Spinal cord (tissue), 9 donors: ENCODE measurements at regions not wholly inside any gene's neighbourhood (a gene's known extent, or its start where the extent isn't known, plus 50 kb on each side); places are given as distances from the start of the nearest gene placed in this dataset.
"Not testable (repeated sequence)": the region's sequence is repeated elsewhere in the genome, so short reads cannot be mapped to it uniquely, and the experiment has no call there.

ENCODE experiments used
- DNase-seq, 6 donors: peaks; one replicate each; pipeline versions ENCODE4 v3.0.0 to v3.0.0-alpha.2; 2013 to 2015; ENCODE audit warnings: low spot score in 6 of 6, low read depth in 4 of 6
- H3K27ac ChIP-seq: one replicate; pipeline ENCODE4 v1.5.1; 2013; ENCODE audit warnings: low read depth, low read length, control low read depth
- H3K27me3 ChIP-seq: one replicate; pipeline ENCODE4 v1.6.1; 2013; ENCODE audit warnings: low read length; ENCODE audit not compliant: control insufficient read depth, insufficient read depth
- H3K36me3 ChIP-seq: one replicate; pipeline ENCODE4 v1.6.1; 2013; ENCODE audit warnings: low read length; ENCODE audit not compliant: control insufficient read depth, insufficient read depth
- H3K4me1 ChIP-seq: one replicate; pipeline ENCODE4 v1.6.1; 2013; ENCODE audit warnings: low read length; ENCODE audit not compliant: control insufficient read depth, insufficient read depth
- H3K4me3 ChIP-seq: one replicate; pipeline ENCODE4 v1.5.1; 2013; ENCODE audit warnings: low read depth, low read length, control low read depth
- H3K9me3 ChIP-seq: one replicate; pipeline ENCODE4 v1.6.1; 2013; ENCODE audit warnings: low read length; ENCODE audit not compliant: control insufficient read depth, insufficient read depth
- WGBS: methylation state at CpG from one replicate; pipeline ENCODE4 v1.1.5; 2013; ENCODE audit warnings: missing lambda C conversion rate; ENCODE audit not compliant: insufficient coverage; 5-methylcytosine and 5-hydroxymethylcytosine counted together
- donor health status: healthy.

DNA sequence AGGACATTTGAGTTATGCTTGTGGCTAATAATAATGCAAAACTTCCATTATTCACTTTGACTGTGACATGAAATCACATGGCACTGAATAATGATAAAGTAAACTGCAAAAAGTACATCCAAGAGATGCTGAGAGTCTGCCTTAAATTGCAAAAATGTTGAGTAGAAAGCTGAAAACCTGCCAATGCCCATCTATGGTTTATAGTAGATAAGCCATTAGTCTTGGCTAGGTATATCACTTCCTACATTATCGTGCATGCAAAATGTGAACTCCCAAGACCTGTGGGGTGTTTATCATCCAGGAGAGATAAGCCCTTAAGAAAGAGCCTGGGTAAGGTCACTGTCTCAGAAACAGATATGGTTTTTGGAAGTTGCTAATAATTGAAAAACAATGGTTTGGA, 208.7 kb upstream of the DPYD start:
- no peaks in the 10 kb centered on the region for H3K4me1 ChIP-seq
- H3K9me3 ChIP-seq, result no peaks in the 10 kb centered on the region
- no CpG with 5 or more reads among the region's 1 CpG for WGBS
- H3K4me3 ChIP-seq, result no peak overlapping the region
- no peak overlapping the region for H3K27ac ChIP-seq
- DNase-seq, result no peak
- H3K27me3 ChIP-seq, result no peaks in the 10 kb centered on the region
- no peaks in the 10 kb centered on the region for H3K36me3 ChIP-seq

DNA sequence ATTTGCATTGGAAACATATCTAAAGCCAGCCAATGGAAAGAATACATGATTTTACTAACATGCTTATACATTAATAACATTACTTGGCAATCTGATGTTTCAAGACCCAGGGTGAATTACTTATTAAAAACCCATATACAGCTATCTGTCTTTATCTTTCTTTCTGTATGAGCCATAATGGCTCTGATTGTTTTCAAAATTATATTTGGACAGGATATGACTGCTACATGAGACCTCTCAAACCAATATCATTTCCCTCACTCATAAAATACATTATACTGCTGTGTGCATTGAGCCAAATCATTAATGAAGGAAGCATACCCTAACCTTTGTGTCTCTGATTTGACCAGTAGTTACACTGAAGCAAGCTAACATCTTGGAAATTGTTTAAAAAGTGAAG, 205.9 kb upstream of the DPYD start:
- H3K36me3 ChIP-seq, result no peaks in the 10 kb centered on the region
- H3K9me3 ChIP-seq, result no peaks in the 10 kb centered on the region
- H3K27me3 ChIP-seq, result no peaks in the 10 kb centered on the region
- H3K4me3 ChIP-seq, result no peak overlapping the region
- no peak for DNase-seq
- H3K4me1 ChIP-seq, result no peaks in the 10 kb centered on the region
- no peak overlapping the region for H3K27ac ChIP-seq

- no peaks in the 10 kb centered on the region for H3K36me3 ChIP-seq
- WGBS, result 0% methylated on average over 1 of the region's 1 CpG
- no peak overlapping the region for H3K27ac ChIP-seq
- DNase-seq, result no peak
- no peaks in the 10 kb centered on the region for H3K9me3 ChIP-seq
- no peaks in the 10 kb centered on the region for H3K27me3 ChIP-seq
- H3K4me1 ChIP-seq, result no peaks in the 10 kb centered on the region
- no peak overlapping the region for H3K4me3 ChIP-seq
Measured at GRCh38 chr1:98121646-98122045, 200.8 kb upstream of the DPYD start.

DNA sequence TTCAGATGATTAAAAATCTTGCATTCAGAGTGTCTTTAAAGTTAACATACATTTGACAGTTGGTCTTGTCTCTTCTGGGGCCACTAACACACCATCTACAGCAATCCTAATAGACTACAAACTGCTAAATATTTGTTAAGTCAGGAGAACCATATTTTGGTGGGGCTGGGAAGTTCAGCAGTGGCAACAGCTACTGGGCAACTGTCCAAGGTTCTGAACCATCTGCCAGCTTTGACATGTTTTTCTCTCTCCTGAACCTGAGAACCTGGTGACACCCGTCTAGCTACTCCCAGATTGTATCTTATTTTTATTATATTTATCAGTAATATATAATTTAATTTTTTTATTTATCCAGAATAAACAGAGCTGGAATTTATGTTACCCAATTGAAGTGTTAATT, 199.0 kb upstream of the DPYD start:
- no peak overlapping the region for H3K27ac ChIP-seq
- H3K4me1 ChIP-seq, result no peaks in the 10 kb centered on the region
- no CpG with 5 or more reads among the region's 1 CpG for WGBS
- DNase-seq, result peak in 1 of 6 donors; percentile 58
- H3K4me3 ChIP-seq, result no peak overlapping the region
- H3K9me3 ChIP-seq, result no peaks in the 10 kb centered on the region
- H3K36me3 ChIP-seq, result no peaks in the 10 kb centered on the region
- H3K27me3 ChIP-seq, result no peaks in the 10 kb centered on the region

DNA sequence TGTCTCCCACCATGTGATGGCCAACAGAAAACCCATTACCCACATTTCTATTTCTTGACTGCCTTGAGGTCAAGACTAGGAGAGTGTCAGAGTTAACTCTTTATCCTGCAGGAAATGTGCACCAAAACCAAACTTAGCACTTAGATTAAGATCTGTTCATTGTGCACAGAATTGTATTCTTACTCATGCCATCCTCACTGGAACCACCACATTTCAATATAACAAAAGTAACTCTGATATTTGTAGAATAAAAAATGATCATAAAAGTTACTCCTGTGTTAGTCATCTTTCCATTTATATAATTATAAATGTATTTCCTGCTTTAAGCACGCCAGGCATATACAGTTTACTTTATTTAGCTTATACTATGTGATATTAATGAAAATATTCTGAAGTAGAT, 193.0 kb upstream of the DPYD start:
- Histone ChIP-seq H3K4me1 (no peaks in the 10 kb centered on the region), H3K9me3 (no peaks in the 10 kb centered on the region), H3K36me3 (no peaks in the 10 kb centered on the region), H3K4me3 (no peak overlapping the region), H3K27me3 (no peaks in the 10 kb centered on the region), H3K27ac (no peak overlapping the region)
- no CpG with 5 or more reads among the region's 1 CpG for WGBS
- no peak for DNase-seq

DNA sequence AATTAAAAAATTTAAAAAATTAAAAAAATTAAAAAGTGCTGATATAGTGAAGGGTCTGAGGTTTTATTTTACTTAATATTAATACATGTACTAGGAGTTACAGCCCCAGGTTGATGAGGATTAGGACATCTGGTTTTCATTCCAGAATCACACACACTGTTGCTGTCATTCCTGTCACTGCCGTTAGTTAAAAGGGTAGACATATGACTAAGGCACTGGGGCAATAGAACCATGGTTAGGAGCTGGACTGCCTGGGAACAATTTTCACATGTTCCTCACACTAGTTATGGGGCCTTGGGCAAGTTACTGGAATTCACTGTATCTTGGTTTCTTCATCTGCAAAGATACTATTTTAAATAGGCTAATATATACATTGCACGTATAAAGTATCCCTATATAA, 191.8 kb upstream of the DPYD start:
- DNase-seq, result no peak
- Histone ChIP-seq H3K9me3 (no peaks in the 10 kb centered on the region), H3K36me3 (no peaks in the 10 kb centered on the region), H3K4me3 (no peak overlapping the region), H3K27ac (no peak overlapping the region), H3K27me3 (no peaks in the 10 kb centered on the region), H3K4me1 (no peaks in the 10 kb centered on the region)
- no CpG with 5 or more reads among the region's 2 CpGs for WGBS

DNA sequence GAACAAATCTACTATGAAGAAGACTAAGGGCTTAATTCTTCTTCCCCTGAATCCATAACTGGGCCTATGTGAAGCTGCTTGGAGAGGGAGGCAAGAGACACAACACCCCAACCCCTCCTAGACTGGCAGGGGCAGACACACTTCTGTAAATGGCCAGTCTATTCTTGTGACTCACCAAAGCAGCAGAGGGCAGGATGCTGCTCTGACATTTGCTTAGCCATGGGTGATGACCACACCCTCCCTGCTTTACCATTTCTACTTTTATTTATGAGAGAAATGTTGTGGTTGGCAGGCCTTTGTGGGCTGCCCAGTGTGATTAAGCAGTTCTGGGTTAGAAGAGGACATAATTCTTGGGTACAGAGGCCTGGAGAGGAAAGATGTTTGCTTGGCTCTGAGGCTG, 189.8 kb upstream of the DPYD start:
- H3K4me1 ChIP-seq, result no peaks in the 10 kb centered on the region

GRCh38 chr1:98108378-98108777, 187.5 kb upstream of the DPYD start:
- H3K36me3 ChIP-seq, H3K27me3 ChIP-seq, DNase-seq, H3K27ac ChIP-seq, H3K4me3 ChIP-seq, H3K9me3 ChIP-seq, H3K4me1 ChIP-seq: not testable (repeated sequence)
- WGBS, result 100% methylated on average over 1 of the region's 1 CpG

More for the DNA sequence above, 189.8 kb upstream of the DPYD start:
- H3K27ac ChIP-seq, result no peak overlapping the region
- H3K36me3 ChIP-seq, result no peaks in the 10 kb centered on the region
- no peak overlapping the region for H3K4me3 ChIP-seq
- H3K9me3 ChIP-seq, result peaks cover 2% of the 10 kb centered on the region
- DNase-seq, result no peak
- H3K27me3 ChIP-seq, result no peaks in the 10 kb centered on the region

DNA sequence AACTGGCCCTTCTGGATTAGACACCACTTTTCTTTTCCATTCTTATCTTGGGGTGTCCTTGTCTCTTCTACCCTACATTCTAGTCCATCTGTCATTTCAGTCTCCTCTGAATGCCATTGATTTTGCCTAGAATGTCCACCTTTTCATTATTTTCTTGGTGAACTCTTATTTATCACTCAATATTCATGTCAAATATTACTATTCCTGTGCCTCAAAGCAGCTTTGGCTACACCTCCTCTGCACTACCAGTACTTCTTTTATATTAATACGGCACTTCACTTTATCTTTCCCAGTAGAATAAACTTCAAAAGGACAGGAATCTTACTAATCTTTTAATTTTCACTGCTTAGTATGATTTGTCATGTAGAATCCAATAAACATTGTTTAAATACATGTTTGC, 186.4 kb upstream of the DPYD start:
- H3K27ac ChIP-seq, result no peak overlapping the region
- peaks cover 2% of the 10 kb centered on the region for H3K9me3 ChIP-seq
- WGBS, result no CpG with 5 or more reads among the region's 1 CpG
- H3K4me1 ChIP-seq, result no peaks in the 10 kb centered on the region
- H3K36me3 ChIP-seq, result no peaks in the 10 kb centered on the region
- no peak overlapping the region for H3K4me3 ChIP-seq
- DNase-seq, result no peak
- H3K27me3 ChIP-seq, result no peaks in the 10 kb centered on the region

DNA sequence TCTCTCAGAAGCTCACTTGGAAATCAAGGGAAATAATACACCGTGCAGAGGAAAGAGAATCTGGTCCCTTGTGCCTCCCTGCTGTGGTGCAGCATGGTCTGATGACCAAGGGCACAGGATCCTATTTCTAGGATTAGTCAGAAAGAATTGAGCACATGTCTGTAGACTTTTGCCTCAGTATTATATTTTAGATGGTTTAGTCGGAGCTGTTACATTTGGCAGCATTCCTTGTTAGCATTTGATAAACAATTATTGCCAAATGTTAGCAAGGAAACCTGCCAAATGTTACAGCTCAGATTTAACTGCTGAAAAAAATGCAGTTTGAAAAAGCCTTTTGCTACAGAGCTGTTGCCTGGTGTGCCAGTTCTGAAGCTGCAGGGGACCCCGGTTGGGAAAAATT, 183.5 kb upstream of the DPYD start:
- no peak overlapping the region for H3K4me3 ChIP-seq
- DNase-seq, result peak in 4 of 6 donors; percentile 23 to 95 (median 58)
- peaks cover 2% of the 10 kb centered on the region for H3K9me3 ChIP-seq
- WGBS, result 48% methylated on average over 2 of the region's 3 CpGs
- H3K27me3 ChIP-seq, result no peaks in the 10 kb centered on the region
- H3K36me3 ChIP-seq, result no peaks in the 10 kb centered on the region
- no peaks in the 10 kb centered on the region for H3K4me1 ChIP-seq
- H3K27ac ChIP-seq, result no peak overlapping the region
